HepG2 (cell line): ENCODE measurements at regions not wholly inside any gene's neighbourhood (a gene's known extent, or its start where the extent isn't known, plus 50 kb on each side); places are given as distances from the start of the nearest gene placed in this dataset.

Experiments
- ATAC-seq: fragments of 200-7000 bp; cut with Tn5 transposase; 3 replicates; pipeline ENCODE4 v1.9.1; 2020; ENCODE audit warnings: mild to moderate bottlenecking, moderate library complexity
- BruUV-seq: library from RNA; stranded (reverse); fragments of 400-500 nt; replicated peaks from 2 replicates; lab custom pipeline; 2021; lab: Mats Ljungman, UMichigan
- CTCF ChIA-PET: fragments of 300-600 bp; formaldehyde crosslinking; extraction: SDS; loops from one replicate; lab custom pipeline; 2021; ENCODE audit warnings: low total read pairs, inconsistent platforms, low intra/inter-chr PET ratio; lab: Yijun Ruan, JAX
- POLR2A ChIA-PET: fragments of 350-600 bp; sonication (Branson Sonifier 250); formaldehyde crosslinking; loops from one replicate; lab custom pipeline; 2020; ENCODE audit warnings: antibody characterized with exemption, inconsistent platforms; lab: Yijun Ruan, JAX
- DNase-seq: peaks from one replicate; pipeline ENCODE4 v3.0.0-alpha.2; 2015; ENCODE audit warnings: low spot score
- FAIRE-seq: peaks from 3 replicates; lab custom pipeline; 2011; peaks lifted over from hg19 to GRCh38; lab: Jason Lieb, UNC
- H2AFZ ChIP-seq: one replicate; pipeline ENCODE4 v1.6.1; 2011; ENCODE audit warnings: low read length, inconsistent platforms
- H3K27ac ChIP-seq: fragments of 300-600 bp; 3 replicates; pipeline ENCODE4 v1.8.0; 2011; ENCODE audit warnings: mixed run types, mild to moderate bottlenecking, mixed read lengths, low read length, inconsistent platforms; ENCODE audit not compliant: insufficient read depth; ENCODE audit errors: extremely low read length
- H3K27me3 ChIP-seq, 2 experiments: fragments of 200-600 bp in 1 of 2; 2 replicates in 1 of 2; 3 replicates in 1 of 2; pipeline versions ENCODE4 v1.6.0 to v1.8.0; 2011; ENCODE audit warnings: low read length in 2 of 2, mild to moderate bottlenecking in 2 of 2, moderate library complexity in 2 of 2, inconsistent platforms in 1 of 2; ENCODE audit not compliant: insufficient read depth in 2 of 2, control insufficient read depth in 1 of 2
- H3K36me3 ChIP-seq, 2 experiments: fragments of 200-600 bp in 1 of 2; replicated peaks in 1 of 2; 2 replicates in 1 of 2; 3 replicates in 1 of 2; pipeline versions ENCODE4 v1.5.1 to v1.8.0; 2011; ENCODE audit warnings: low read length in 2 of 2, inconsistent platforms in 1 of 2; ENCODE audit not compliant: insufficient read depth in 2 of 2, control insufficient read depth in 1 of 2
- H3K4me1 ChIP-seq: 2 replicates; pipeline ENCODE4 v1.5.1; 2012; ENCODE audit warnings: low read length, inconsistent platforms; ENCODE audit not compliant: insufficient read depth
- H3K4me2 ChIP-seq: 2 replicates; pipeline ENCODE4 v1.6.0; 2011; ENCODE audit warnings: low read depth, low read length, inconsistent platforms
- H3K4me3 ChIP-seq, 3 experiments: fragments of 200-600 bp in 1 of 3; sonication (generic), shearing (Covaris generic) in 1 of 3; replicated peaks in 1 of 3; 2 replicates each; pipeline ENCODE4 v1.5.1; 2011 to 2016; ENCODE audit warnings: low read length in 3 of 3, inconsistent platforms in 2 of 3, low read depth in 2 of 3, mild to moderate bottlenecking in 2 of 3, control low read depth in 1 of 3, mixed read lengths in 1 of 3; ENCODE audit not compliant: insufficient read depth in 1 of 3
- H3K79me2 ChIP-seq: one replicate; pipeline ENCODE4 v1.6.1; 2011; ENCODE audit warnings: low read length, inconsistent platforms; ENCODE audit not compliant: insufficient read depth
- H3K9ac ChIP-seq: 2 replicates; pipeline ENCODE4 v1.6.0; 2011; ENCODE audit warnings: mild to moderate bottlenecking, low read depth, low read length, inconsistent platforms; ENCODE audit not compliant: insufficient read depth
- H3K9me3 ChIP-seq: 2 replicates; pipeline ENCODE4 v1.5.1; 2012; ENCODE audit warnings: mild to moderate bottlenecking, low read length
- H4K20me1 ChIP-seq: 2 replicates; pipeline ENCODE4 v1.6.0; 2011; ENCODE audit warnings: inconsistent platforms, mild to moderate bottlenecking, low read length, moderate library complexity; ENCODE audit not compliant: insufficient read depth
- ATAD3A ChIP-seq: sonication (generic); formaldehyde crosslinking; IDR thresholded peaks from 2 replicates; pipeline ENCODE4 v1.4.0; 2020; ENCODE audit warnings: missing genetic modification reagents
- ATF1 ChIP-seq: IDR thresholded peaks from 2 replicates; pipeline ENCODE4 v1.6.1; 2016; ENCODE audit warnings: mild to moderate bottlenecking, control low read depth
- CBX1 ChIP-seq: IDR thresholded peaks from one replicate; pipeline ENCODE4 v1.6.1; 2016; ENCODE audit warnings: antibody characterized with exemption, low read depth
- CHD4 ChIP-seq: fragments of 200-600 bp; sonication (generic); IDR thresholded peaks from 2 replicates; pipeline ENCODE4 v1.7.0; 2017; ENCODE audit warnings: mild to moderate bottlenecking, low read length, borderline replicate concordance
- KDM5B ChIP-seq: sonication (generic); formaldehyde crosslinking; IDR thresholded peaks from 2 replicates; pipeline ENCODE4 v1.4.0; 2020; ENCODE audit warnings: missing genetic modification reagents, mild to moderate bottlenecking, borderline replicate concordance
- KMT2A ChIP-seq: sonication (generic); formaldehyde crosslinking; IDR thresholded peaks from 2 replicates; pipeline ENCODE4 v1.4.0; 2020; ENCODE audit warnings: missing genetic modification reagents
- LCORL ChIP-seq, 2 experiments: fragments of 450-650 bp in 1 of 2; sonication (generic) in 1 of 2; formaldehyde crosslinking in 1 of 2; IDR thresholded peaks; 2 replicates each; pipeline versions ENCODE4 v1.5.0 to v1.6.1; 2017 to 2020; ENCODE audit warnings: antibody characterized with exemption in 1 of 2, missing genetic modification reagents in 1 of 2
- MAFF ChIP-seq: IDR thresholded peaks from 2 replicates; pipeline ENCODE4 v1.6.1; 2011; ENCODE audit warnings: low read depth, low read length, improper control_type of control experiment
- NCOA1 ChIP-seq: sonication (generic); formaldehyde crosslinking; IDR thresholded peaks from 2 replicates; pipeline ENCODE4 v1.9.0; 2021; ENCODE audit warnings: missing genetic modification reagents
- NR2F1 ChIP-seq, 2 experiments: fragments of 450-650 bp in 1 of 2; formaldehyde crosslinking in 1 of 2; IDR thresholded peaks; 2 replicates each; pipeline versions ENCODE4 v1.5.0 to v1.6.1; 2016 to 2020; ENCODE audit warnings: mild to moderate bottlenecking in 1 of 2, missing compliant biosample characterization in 1 of 2, missing genetic modification reagents in 1 of 2, moderate library complexity in 1 of 2
- PHF5A ChIP-seq: IDR thresholded peaks from one replicate; pipeline ENCODE4 v1.6.1; 2018; ENCODE audit warnings: low read depth, missing genetic modification reagents; ENCODE audit not compliant: unreplicated experiment
- REL ChIP-seq: sonication (generic); formaldehyde crosslinking; conservative IDR thresholded peaks from 2 replicates; pipeline ENCODE4 v1.8.0; 2022; ENCODE audit warnings: mild to moderate bottlenecking, missing genetic modification reagents, moderate library complexity
- RFX3 ChIP-seq: IDR thresholded peaks from 2 replicates; pipeline ENCODE4 v1.6.1; 2016; ENCODE audit warnings: missing biosample characterization, missing genetic modification reagents
- SALL2 ChIP-seq: sonication (generic); formaldehyde crosslinking; IDR thresholded peaks from 2 replicates; pipeline ENCODE4 v1.8.1; 2023; ENCODE audit warnings: mild to moderate bottlenecking, missing genetic modification reagents, inconsistent platforms
- SATB2 ChIP-seq: sonication (generic); formaldehyde crosslinking; IDR thresholded peaks from 2 replicates; pipeline ENCODE4 v1.5.0; 2020; ENCODE audit warnings: missing genetic modification reagents
- SMYD3 ChIP-seq: sonication (generic); formaldehyde crosslinking; IDR thresholded peaks from 2 replicates; pipeline ENCODE4 v1.8.1; 2023; ENCODE audit warnings: mild to moderate bottlenecking, missing genetic modification reagents
- TFDP1 ChIP-seq: IDR thresholded peaks from 2 replicates; pipeline ENCODE4 v1.6.1; 2016; ENCODE audit warnings: missing compliant biosample characterization, missing genetic modification reagents, borderline replicate concordance
- TMF1 ChIP-seq: sonication (generic); formaldehyde crosslinking; IDR thresholded peaks from 2 replicates; pipeline ENCODE4 v1.8.1; 2022; ENCODE audit warnings: low read depth, missing genetic modification reagents
- TOE1 ChIP-seq: sonication (generic); formaldehyde crosslinking; IDR thresholded peaks from 2 replicates; pipeline ENCODE4 v1.4.0; 2020; ENCODE audit warnings: mild to moderate bottlenecking, missing genetic modification reagents
- ZNF713 ChIP-seq: sonication (generic); formaldehyde crosslinking; IDR thresholded peaks from 2 replicates; pipeline ENCODE4 v1.4.0; 2020; ENCODE audit warnings: mild to moderate bottlenecking, missing genetic modification reagents
- WGBS: methylation state at CpG from one replicate; pipeline ENCODE4 v1.1.6; 2017; ENCODE audit warnings: low lambda C conversion rate; 5-methylcytosine and 5-hydroxymethylcytosine counted together
- in situ Hi-C: cut with HindIII; loops from 2 replicates; pipeline ENCODE4 v1.10.0; 2017; ENCODE audit warnings: low pct_unique_long_range_greater_than_20kb; ENCODE audit not compliant: extremely low pct_ligation_motif_present
- intact Hi-C: fragments of 100-400 bp; cut with micrococcal nuclease; formaldehyde crosslinking; loops from one replicate; pipeline ENCODE4 v1.10.0; 2022; ENCODE audit not compliant: unreplicated experiment

- Histone ChIP-seq H3K27ac (no peak overlapping the region), H3K9me3 (peaks cover 73% of the 10 kb centered on the region), H3K4me2 (no peak overlapping the region), H3K4me1 (no peaks in the 10 kb centered on the region), H3K27me3 (no peaks in the 10 kb centered on the region), H3K9ac (no peak overlapping the region), H4K20me1 (no peaks in the 10 kb centered on the region), H3K79me2 (no peaks in the 10 kb centered on the region), H3K4me3 (no peak overlapping the region)
- POLR2A ChIA-PET: no interaction called here
- ATAC-seq (no peak), FAIRE-seq (no peak), DNase-seq (no peak)
- BruUV-seq: no TSS peak
- CTCF ChIA-PET: no interaction called here
- in situ Hi-C loops: no loop called here
- no peak for TF ChIP-seq TOE1
- TF ChIP-seq CHD4: no peak
- TF ChIP-seq TMF1 (CRISPR knock-in tag): no peak
- no peak for TF ChIP-seq NCOA1
- TF ChIP-seq MAFF: no peak
- no peak for TF ChIP-seq NR2F1 (CRISPR knock-in tag; IDR thresholded peaks at IDR 0.05)
- no peak for TF ChIP-seq TFDP1 (CRISPR knock-in tag)
- TF ChIP-seq SALL2 (CRISPR knock-in tag): no peak
- no peak for TF ChIP-seq CBX1
- TF ChIP-seq SMYD3 (CRISPR knock-in tag): no peak
- TF ChIP-seq PHF5A (CRISPR knock-in tag): no peak
- TF ChIP-seq ATAD3A (CRISPR knock-in tag): no peak
- TF ChIP-seq LCORL (IDR thresholded peaks at IDR 0.05): no peak
- TF ChIP-seq LCORL (CRISPR knock-in tag; IDR thresholded peaks at IDR 0.05): no peak
- no peak for TF ChIP-seq KMT2A
- TF ChIP-seq ZNF713: no peak
- TF ChIP-seq REL: no peak
- TF ChIP-seq ATF1: no peak
- TF ChIP-seq SATB2 (CRISPR knock-in tag): no peak
- TF ChIP-seq RFX3: no peak
- TF ChIP-seq KDM5B (CRISPR knock-in tag): no peak
- TF ChIP-seq, all 625 proteins: peak for 0
- H3K36me3 ChIP-seq: no peaks in the 10 kb centered on the region
- 1% methylated on average over 6 of the region's 6 CpGs for WGBS
- intact Hi-C loops: no loop called here
- no peak overlapping the region for H2AFZ ChIP-seq
Observed at GRCh38 chr13:104355041-104355670, 1288.9 kb upstream of the SLC10A2 start.
